ENCODE measurements at regions not wholly inside any gene's neighbourhood (a gene's known extent, or its start where the extent isn't known, plus 50 kb on each side); places are given as distances from the start of the nearest gene placed in this dataset.

DNA sequence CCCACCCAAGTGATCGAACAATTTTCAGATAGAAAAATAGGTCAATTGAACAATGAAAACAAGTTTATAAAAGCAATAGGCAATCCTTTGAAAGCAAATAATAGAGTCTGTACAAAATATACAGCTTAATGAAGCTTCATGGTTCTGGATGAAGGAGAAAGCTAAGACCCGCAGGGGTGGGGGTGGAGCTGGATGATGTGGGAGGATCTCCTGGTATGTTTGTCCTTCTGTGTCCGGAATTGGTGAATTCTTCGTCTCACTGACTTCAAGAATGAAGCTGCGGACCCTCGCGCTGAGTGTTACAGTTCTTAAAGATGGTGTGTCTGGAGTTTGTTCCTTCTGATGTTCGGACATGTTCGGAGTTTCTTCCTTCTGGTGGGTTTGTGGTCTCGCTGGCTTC is 149.9 kb downstream of the NXNL2 start:
- H3K9me3 Mint-ChIP-seq: no peaks in the 10 kb centered on the region
- DNase-seq (no peak), ATAC-seq (ENCODE audit: low read depth) (no peak)
- ChIA-PET POLR2A (no interaction called here), CTCF (no interaction called here)
- no peaks in the 10 kb centered on the region for H3K36me3 Mint-ChIP-seq (ENCODE audit: low read depth)
- H3K27me3 Mint-ChIP-seq: no peaks in the 10 kb centered on the region
- TF ChIP-seq, protein P1, sequence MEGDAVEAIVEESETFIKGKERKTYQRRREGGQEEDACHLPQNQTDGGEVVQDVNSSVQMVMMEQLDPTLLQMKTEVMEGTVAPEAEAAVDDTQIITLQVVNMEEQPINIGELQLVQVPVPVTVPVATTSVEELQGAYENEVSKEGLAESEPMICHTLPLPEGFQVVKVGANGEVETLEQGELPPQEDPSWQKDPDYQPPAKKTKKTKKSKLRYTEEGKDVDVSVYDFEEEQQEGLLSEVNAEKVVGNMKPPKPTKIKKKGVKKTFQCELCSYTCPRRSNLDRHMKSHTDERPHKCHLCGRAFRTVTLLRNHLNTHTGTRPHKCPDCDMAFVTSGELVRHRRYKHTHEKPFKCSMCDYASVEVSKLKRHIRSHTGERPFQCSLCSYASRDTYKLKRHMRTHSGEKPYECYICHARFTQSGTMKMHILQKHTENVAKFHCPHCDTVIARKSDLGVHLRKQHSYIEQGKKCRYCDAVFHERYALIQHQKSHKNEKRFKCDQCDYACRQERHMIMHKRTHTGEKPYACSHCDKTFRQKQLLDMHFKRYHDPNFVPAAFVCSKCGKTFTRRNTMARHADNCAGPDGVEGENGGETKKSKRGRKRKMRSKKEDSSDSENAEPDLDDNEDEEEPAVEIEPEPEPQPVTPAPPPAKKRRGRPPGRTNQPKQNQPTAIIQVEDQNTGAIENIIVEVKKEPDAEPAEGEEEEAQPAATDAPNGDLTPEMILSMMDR (IDR thresholded peaks at IDR 0.05): no peak
- H3K27ac Mint-ChIP-seq: no peak overlapping the region
- no peak overlapping the region for H3K4me3 Mint-ChIP-seq
- no peaks in the 10 kb centered on the region for H3K4me1 Mint-ChIP-seq
- intact Hi-C loops (cut with micrococcal nuclease): no loop called here

DNA sequence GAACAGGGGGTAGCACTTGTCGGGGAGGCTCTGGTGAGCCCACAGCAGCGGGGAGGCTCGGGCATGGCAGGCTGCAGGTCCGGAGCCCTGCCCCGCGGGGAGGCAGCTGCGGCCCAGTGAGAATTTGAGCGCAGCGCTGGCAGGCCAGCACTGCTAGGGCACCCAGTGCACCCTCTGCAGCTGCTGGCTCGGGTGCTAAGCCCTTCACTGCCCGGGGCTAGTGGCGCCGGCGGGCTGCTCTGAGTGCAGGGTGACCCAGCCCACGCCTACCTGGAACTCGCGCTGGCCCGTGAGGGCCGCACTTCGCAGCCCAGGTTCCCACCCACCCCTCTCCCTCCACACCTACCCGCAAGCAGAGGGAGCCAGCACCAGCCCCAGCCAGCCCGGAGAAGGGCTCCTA is 151.0 kb downstream of the NXNL2 start:
- TF ChIP-seq, protein P1 (IDR thresholded peaks at IDR 0.05): no peak
- no peak overlapping the region for H3K4me3 Mint-ChIP-seq
- DNase-seq (no peak), ATAC-seq (ENCODE audit: low read depth) (no peak)
- H3K27ac Mint-ChIP-seq: no peak overlapping the region
- CTCF ChIA-PET: no interaction called here
- intact Hi-C loops (cut with micrococcal nuclease): no loop called here
- no peaks in the 10 kb centered on the region for H3K36me3 Mint-ChIP-seq (ENCODE audit: low read depth)
- no peaks in the 10 kb centered on the region for H3K4me1 Mint-ChIP-seq
- POLR2A ChIA-PET: no interaction called here
- no peaks in the 10 kb centered on the region for H3K27me3 Mint-ChIP-seq
- no peaks in the 10 kb centered on the region for H3K9me3 Mint-ChIP-seq

DNA sequence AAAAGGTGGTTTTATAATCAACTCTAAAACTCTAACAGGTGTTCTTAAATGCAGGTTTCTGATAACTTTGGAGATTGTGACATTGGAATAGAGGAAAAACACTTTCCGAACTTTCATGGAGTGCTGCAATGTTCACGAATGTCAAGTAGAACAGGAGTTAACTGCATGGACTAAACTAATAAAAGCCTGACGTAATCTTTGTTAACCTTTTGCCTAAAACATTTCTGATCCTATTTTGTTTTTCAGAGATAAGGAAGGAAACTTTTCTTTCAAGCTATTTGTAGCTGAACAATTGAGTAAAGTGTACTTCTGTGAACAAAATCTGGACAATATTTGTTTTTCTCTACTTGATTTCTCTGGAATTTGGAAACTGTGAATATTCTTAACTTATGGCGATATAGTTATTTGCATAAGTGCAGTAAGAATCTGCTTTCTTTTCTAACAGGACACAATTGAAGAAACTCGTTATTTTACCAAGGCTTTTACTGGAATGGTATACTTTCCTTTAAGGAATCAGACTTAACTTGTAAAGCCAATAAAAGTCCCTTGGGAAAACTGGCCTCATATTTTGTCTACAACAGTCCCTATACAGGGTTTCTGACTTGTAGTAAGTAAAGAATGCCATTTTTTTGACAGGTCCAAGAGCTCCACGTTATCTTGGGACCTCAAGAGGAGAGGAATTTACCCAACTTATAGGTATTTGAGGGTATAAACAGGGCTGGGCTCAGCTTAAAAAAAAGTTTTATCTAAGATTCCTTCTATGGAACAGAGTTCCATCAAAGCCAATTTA is 154.7 kb downstream of the NXNL2 start:
- ChIA-PET CTCF (no interaction called here), POLR2A (no interaction called here)
- Mint-ChIP-seq H3K9me3 (peaks cover 5% of the 10 kb centered on the region), H3K4me3 (no peak overlapping the region), H3K4me1 (no peaks in the 10 kb centered on the region), H3K36me3 (ENCODE audit: low read depth) (no peaks in the 10 kb centered on the region), H3K27ac (no peak overlapping the region), H3K27me3 (peaks cover 4% of the 10 kb centered on the region)
- DNase-seq (no peak), ATAC-seq (ENCODE audit: low read depth) (no peak)
- TF ChIP-seq, protein P1 (IDR thresholded peaks at IDR 0.05): no peak
- intact Hi-C loops (cut with micrococcal nuclease): no loop called here

DNA sequence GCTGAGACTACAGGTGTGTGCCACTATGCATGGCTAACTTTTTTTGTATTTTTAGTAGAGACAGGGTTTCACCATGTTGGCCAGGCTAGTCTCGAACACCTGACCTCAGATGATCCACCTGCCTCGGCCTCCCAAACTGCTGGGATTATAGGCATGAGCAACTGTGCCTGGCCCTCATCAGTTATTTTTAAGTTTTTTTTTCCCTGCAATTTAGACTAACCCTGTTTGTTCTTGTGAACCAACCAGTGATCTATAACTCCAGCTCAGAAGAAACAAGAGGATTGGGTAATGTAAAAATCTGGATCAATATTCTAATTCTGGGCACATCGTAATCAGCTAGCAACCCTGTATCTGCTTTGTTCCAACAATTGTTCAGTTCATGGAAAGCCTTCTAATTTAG is 155.7 kb downstream of the NXNL2 start:
- TF ChIP-seq, protein P1 (IDR thresholded peaks at IDR 0.05): no peak
- ATAC-seq (ENCODE audit: low read depth) (no peak), DNase-seq (no peak)
- Mint-ChIP-seq H3K4me1 (no peaks in the 10 kb centered on the region), H3K27me3 (peaks cover 4% of the 10 kb centered on the region), H3K9me3 (peaks cover 5% of the 10 kb centered on the region), H3K4me3 (no peak overlapping the region), H3K36me3 (ENCODE audit: low read depth) (no peaks in the 10 kb centered on the region), H3K27ac (no peak overlapping the region)
- ChIA-PET CTCF (no interaction called here), POLR2A (no interaction called here)
- intact Hi-C loops (cut with micrococcal nuclease): no loop called here

DNA sequence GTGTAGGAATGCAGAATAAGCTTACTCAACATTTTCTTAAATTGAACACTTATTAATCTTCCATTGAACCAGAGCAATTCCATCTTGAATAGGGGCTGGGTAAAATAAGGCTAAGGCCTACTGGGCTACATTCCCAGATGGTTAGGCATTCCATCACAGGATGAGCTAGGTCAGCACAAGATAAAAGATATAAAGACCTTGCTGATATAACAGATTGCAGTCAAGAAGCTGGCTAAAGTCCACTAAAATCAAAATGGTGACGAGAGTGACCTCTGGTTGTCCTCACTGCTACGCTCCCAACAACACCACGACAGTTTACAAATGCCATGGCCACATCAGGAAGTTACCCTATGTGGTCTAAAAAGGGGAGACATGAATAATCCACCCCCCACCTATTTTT is 156.1 kb downstream of the NXNL2 start:
- intact Hi-C loops (cut with micrococcal nuclease): no loop called here
- ATAC-seq (ENCODE audit: low read depth): no peak
- Mint-ChIP-seq H3K27ac (no peak overlapping the region), H3K4me1 (no peaks in the 10 kb centered on the region), H3K4me3 (no peak overlapping the region), H3K36me3 (ENCODE audit: low read depth) (no peaks in the 10 kb centered on the region), H3K27me3 (peaks cover 4% of the 10 kb centered on the region), H3K9me3 (peaks cover 5% of the 10 kb centered on the region)
- DNase-seq: no peak
- TF ChIP-seq, protein P1 (IDR thresholded peaks at IDR 0.05): no peak
- ChIA-PET POLR2A (no interaction called here), CTCF (no interaction called here)
